Prostate gland (tissue), 2 donors: ENCODE measurements at regions not wholly inside any gene's neighbourhood (a gene's known extent, or its start where the extent isn't known, plus 50 kb on each side); places are given as distances from the start of the nearest gene placed in this dataset.

ENCODE experiments used
- DNase-seq: peaks from one replicate; pipeline ENCODE4 v3.0.0-alpha.2; 2019; ENCODE audit warnings: low spot score
- H3K27ac ChIP-seq, 2 donors: fragments of 200-600 bp; sonication (generic); 2 replicates each; pipeline ENCODE4 v1.5.1; 2017 to 2019
- H3K27me3 ChIP-seq: fragments of 200-600 bp; sonication (generic); replicated peaks from 2 replicates; pipeline ENCODE4 v1.5.1; 2019; ENCODE audit not compliant: insufficient read depth
- H3K36me3 ChIP-seq, 2 donors: fragments of 200-600 bp; sonication (generic); 1 replicate in 1 of 2; 2 replicates in 1 of 2; pipeline versions ENCODE4 v1.5.1 to v1.8.1; 2017 to 2019
- H3K4me1 ChIP-seq: fragments of 200-600 bp; sonication (generic); replicated peaks from 2 replicates; pipeline ENCODE4 v1.5.1; 2019
- H3K4me3 ChIP-seq, 2 donors: fragments of 200-600 bp; sonication (generic); 2 replicates each; pipeline ENCODE4 v1.5.1; 2017 to 2019
- H3K9me3 ChIP-seq: fragments of 200-600 bp; sonication (generic); 2 replicates; pipeline ENCODE4 v1.5.1; 2017
- CTCF ChIP-seq, 4 experiments: fragments of 200-600 bp in 2 of 4; fragments of 450-650 bp in 2 of 4; sonication (generic) in 2 of 4; IDR thresholded peaks; 1 replicate in 3 of 4; 2 replicates in 1 of 4; pipeline ENCODE4 v1.5.1; 2016 to 2019; ENCODE audit warnings: antibody characterized with exemption in 4 of 4, mild to moderate bottlenecking in 2 of 4, moderate library complexity in 2 of 4
- POLR2A ChIP-seq: fragments of 450-650 bp; IDR thresholded peaks from one replicate; pipeline ENCODE4 v1.6.1; 2016; ENCODE audit warnings: antibody characterized with exemption, mild to moderate bottlenecking
- POLR2AphosphoS5 ChIP-seq: sonication (generic); formaldehyde crosslinking; IDR thresholded peaks from one replicate; pipeline ENCODE4 v1.6.1; 2017; ENCODE audit warnings: antibody characterized with exemption
- WGBS: methylation state at CpG from one replicate; pipeline ENCODE4 v1.1.5; 2018; 5-methylcytosine and 5-hydroxymethylcytosine counted together
- intact Hi-C: fragments of 100-400 bp; cut with DNase I; formaldehyde crosslinking; loops from one replicate; pipeline ENCODE4 v1.14.2; 2022

- H3K4me1 ChIP-seq: no peaks in the 10 kb centered on the region
- no peaks in the 10 kb centered on the region for H3K36me3 ChIP-seq
- DNase-seq: no peak
- TF ChIP-seq POLR2A (no peak), CTCF (IDR thresholded peaks at IDR 0.05) (no peak), POLR2AphosphoS5 (no peak)
- intact Hi-C loops: no loop called here
- H3K27me3 ChIP-seq: no peaks in the 10 kb centered on the region
- no peak overlapping the region for H3K4me3 ChIP-seq
- no peaks in the 10 kb centered on the region for H3K9me3 ChIP-seq
- H3K27ac ChIP-seq: no peak overlapping the region
- 75% methylated on average over 7 of the region's 7 CpGs for WGBS
These were observed 107.9 kb upstream of the FRMD4A start for GRCh38 chr10:14438576-14438975.

- no peak for DNase-seq
- Histone ChIP-seq H3K27ac (no peak overlapping the region), H3K4me3 (no peak overlapping the region), H3K36me3 (no peaks in the 10 kb centered on the region), H3K27me3 (no peaks in the 10 kb centered on the region), H3K4me1 (no peaks in the 10 kb centered on the region), H3K9me3 (no peaks in the 10 kb centered on the region)
- intact Hi-C loops: no loop called here
- TF ChIP-seq POLR2A (no peak), POLR2AphosphoS5 (no peak), CTCF (IDR thresholded peaks at IDR 0.05) (no peak)
- 33% methylated on average over 1 of the region's 1 CpG for WGBS
These were observed 107.3 kb upstream of the FRMD4A start for GRCh38 chr10:14438057-14438456.

DNA sequence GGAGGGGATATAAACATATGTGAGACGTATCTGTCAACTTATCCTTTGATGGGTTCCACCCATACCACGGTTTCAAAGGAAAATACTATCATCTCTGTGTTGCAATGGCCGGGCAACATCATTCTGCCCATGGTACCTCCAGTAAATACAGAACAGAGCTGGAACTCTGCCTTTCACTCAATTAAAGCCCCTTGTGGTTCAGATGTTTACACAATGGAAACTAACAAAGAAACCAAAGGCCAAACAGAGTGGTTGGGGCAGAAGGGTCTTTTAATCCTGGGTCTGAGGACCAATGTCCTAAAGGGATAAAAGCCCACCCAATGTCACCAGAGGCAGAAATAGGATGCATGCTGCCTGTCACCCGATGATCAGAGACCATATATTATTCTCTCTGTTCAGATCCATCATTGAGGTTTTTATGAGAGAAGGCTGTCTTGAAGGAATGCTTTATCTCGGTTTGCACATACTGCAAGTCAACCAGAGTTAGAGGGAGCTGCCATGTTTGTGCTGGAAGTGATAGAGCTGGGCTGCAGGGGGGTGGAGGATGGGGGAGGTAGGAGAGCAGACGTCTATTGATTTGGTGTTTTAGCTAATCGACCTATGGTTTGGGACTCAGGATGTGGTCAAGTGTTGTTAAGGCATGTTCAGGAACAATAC is 105.4 kb upstream of the FRMD4A start:
- no peak overlapping the region for H3K4me3 ChIP-seq
- no peaks in the 10 kb centered on the region for H3K36me3 ChIP-seq
- 69% methylated on average over 7 of the region's 7 CpGs for WGBS
- TF ChIP-seq POLR2A (no peak), POLR2AphosphoS5 (no peak), CTCF (IDR thresholded peaks at IDR 0.05) (no peak)
- intact Hi-C loops: no loop called here
- no peak overlapping the region for H3K27ac ChIP-seq
- H3K4me1 ChIP-seq: no peaks in the 10 kb centered on the region
- H3K9me3 ChIP-seq: no peaks in the 10 kb centered on the region
- no peaks in the 10 kb centered on the region for H3K27me3 ChIP-seq
- no peak for DNase-seq

DNA sequence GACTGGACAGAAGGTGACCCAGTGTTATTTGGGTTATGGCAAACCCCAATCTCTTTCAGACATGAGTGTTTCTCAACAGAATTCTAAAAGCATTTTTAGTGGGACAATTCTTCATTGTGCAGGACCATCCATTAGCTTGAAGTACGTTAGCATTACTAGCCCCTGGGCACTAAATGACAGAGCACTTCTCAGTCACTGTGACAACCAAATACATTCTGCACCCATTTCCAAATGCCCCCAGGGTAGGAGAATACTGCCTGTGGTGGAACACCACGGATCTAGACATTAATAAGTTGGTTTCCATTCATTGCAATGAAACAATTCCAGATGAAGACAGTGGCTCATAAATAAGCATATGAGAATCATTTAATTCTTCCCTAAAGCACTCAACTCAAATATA is 102.4 kb upstream of the FRMD4A start:
- intact Hi-C loops: no loop called here
- Histone ChIP-seq H3K4me1 (no peaks in the 10 kb centered on the region), H3K27ac (no peak overlapping the region), H3K36me3 (no peaks in the 10 kb centered on the region), H3K4me3 (no peak overlapping the region), H3K27me3 (no peaks in the 10 kb centered on the region), H3K9me3 (no peaks in the 10 kb centered on the region)
- TF ChIP-seq POLR2A: no peak
- no peak for TF ChIP-seq CTCF (IDR thresholded peaks at IDR 0.05)
- TF ChIP-seq POLR2AphosphoS5: no peak
- WGBS: 67% methylated on average over 2 of the region's 2 CpGs
- DNase-seq: no peak

DNA sequence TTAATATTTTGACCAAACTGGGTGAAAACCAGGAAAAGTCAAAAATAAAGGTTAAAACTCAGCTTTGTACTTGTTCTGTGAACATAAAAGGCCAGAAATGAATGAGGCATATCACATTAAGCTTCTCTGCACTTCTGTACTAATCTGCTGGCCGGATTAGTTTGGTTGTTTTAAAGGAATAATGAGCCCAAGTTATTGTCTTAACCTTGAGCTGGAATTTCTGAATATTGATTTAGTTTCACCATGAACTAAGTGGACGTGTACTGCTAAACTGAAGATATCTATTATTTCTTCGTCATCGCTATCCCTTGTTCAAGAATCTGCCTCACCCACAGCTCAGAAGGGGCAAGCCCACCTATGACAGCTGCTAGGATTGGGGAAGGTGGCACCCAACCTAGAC is 101.1 kb upstream of the FRMD4A start:
- Histone ChIP-seq H3K27ac (no peak overlapping the region), H3K4me3 (no peak overlapping the region), H3K27me3 (no peaks in the 10 kb centered on the region), H3K9me3 (no peaks in the 10 kb centered on the region), H3K4me1 (no peaks in the 10 kb centered on the region), H3K36me3 (no peaks in the 10 kb centered on the region)
- DNase-seq: no peak
- TF ChIP-seq POLR2A (no peak), CTCF (IDR thresholded peaks at IDR 0.05) (no peak), POLR2AphosphoS5 (no peak)
- WGBS: 81% methylated on average over 4 of the region's 4 CpGs
- intact Hi-C loops: no loop called here
